ENCODE measurements at regions not wholly inside any gene's neighbourhood (a gene's known extent, or its start where the extent isn't known, plus 50 kb on each side); places are given as distances from the start of the nearest gene placed in this dataset.

DNA sequence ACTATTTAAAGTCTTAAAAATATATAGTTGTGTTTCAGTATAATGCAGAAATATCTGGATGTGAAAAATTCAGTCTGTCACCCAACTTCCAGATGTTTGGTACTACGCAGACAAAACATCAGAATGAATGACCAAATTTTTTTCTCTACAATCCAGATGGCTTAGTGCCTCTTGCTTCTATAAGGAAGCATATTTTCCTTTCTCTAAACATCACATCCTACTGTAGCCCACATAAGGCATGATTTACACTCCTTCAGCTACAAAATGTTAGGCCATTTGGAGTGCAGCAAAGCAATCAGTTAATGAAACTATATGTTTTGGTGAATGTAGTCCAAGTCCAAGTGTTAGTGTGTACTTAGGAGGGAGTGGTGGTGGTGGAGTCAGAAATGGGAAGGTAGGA, 162.9 kb upstream of the SIX2 start:
- no peak for DNase-seq

DNA sequence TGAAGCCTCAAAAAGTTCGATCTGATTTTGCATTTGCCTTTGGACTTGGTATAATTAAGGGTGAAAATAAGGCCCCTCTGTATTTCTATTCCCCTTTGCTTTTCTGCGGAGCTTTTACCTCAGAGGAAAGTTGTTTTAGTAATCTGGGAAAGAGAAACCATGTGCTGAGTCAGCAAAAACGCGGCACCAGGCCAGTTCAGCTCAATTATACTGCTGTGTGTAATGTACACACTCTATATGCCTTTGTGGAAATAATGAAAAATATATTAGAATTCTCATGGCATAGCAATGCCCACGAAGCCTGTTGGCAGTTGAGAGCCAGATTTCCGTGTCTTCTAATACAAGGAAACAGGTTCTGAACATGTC, 161.9 kb upstream of the SIX2 start:
- no peak for DNase-seq

DNA sequence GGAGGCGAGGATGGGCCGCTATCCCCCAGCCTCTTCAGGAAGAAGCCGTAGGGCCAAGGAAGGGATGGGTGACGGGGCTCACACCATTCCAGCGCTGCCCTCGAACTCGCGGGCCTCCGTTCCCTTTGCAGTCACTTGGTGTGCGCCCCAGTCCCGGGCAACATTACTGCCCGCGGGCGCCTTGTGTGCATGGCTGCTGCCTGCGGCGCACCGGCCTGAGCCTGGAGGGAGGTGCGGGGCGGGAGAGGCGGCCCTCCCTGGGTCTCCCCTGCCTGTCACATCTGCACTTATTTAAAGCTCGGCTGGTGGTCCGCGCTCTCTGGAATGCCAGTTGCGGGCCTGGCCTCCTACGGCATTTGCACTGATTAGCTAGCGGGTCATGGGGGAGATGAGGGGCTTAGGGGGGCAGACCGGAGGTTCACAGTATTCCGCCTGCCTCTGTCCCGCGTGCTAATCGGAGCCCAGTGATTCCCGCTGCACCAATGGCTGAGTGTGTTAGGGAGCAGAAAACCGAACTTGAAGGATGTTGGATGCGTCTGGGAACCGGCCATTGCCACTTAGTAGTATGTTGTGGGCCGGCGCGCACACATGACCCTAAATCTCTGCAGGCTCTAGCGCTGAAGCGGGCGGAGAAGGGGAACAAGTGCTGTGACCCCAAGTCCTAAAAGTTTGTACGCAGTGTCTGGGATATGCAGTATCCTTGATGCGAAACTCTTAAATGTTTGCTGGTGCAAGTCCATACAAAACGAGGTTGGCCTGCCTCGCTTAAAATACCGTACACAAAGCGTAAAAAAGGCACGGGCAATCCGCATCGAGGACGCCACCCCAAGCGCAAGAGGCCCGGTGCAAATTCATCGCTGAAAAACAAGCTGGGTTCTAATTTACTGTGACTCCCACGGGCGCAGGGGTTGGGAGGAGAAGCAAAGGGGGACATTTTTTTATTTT, 161.2 kb upstream of the SIX2 start:
- DNase-seq = no peak

DNA sequence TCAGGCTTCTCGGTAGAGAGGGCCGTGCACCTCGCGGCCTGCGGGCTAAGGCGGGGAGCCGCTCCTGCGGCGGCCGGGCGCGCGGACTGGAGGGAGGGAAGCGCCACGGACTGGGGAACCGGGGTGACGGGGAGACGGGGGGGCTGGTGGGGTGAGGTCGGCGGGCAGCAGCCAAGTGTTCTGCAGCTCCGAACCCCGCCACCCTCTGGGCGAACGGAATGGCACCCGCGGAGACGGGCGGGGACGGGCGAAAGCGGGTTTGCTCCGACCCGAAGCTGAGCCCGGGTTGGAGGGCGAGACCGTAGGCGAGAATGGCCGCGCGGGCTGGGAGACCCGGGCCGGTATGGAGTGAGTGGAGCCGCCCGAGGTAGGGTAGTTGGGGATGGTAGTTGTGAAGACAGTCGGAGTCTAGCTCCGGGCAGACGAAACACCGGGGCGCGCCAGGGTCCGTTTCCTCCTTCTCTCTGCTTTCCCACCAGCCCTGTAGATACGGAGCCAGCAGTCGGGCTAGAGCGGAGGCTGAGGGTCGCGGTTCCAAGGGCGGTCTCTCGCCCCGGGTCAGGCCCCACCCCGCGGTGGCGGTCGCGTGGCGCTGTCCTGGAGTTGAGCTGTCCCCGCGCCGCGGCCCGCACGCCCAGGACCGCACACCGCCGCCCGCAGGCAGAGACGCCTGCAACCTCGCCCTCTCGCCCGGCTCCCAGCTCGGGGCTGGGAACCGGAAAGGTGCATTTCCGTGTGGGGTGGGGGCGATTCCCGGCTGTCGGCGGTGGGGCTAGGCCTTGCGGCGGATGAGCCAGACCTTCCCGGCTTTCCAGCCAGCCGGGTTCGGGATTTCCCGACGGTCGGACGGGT, 160.3 kb upstream of the SIX2 start:
- DNase-seq = no peak

DNA sequence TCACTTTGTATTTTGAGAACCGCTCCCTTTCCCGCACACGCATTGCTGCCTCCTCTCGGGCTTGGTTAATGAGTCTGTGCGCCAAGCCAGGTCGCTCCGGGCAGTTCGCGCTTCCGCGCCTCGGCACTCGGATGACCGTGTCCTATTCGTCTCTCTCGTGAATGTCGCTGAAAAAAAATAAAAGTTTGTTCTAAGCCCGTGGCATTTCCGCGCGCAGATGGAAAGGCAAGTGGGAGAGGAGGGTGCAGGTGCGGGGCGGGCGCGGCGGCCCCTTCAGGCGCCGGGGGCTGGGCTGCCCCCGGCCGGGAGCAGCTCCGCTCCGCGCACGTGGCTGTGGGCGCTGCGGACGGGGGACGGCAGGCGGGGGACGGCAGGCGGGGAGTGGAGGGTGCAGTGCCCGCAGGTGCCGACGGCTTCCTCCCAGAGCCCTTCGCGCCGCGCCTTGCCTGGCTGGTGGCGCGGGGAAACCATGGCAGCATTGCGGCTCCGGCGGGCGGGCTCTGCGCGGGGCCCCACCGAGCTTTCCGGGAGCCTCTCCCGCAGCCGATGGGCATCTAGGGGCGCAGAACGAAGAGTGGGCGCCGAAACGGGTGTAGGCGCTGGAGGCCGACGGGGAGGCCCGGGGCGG, 159.6 kb upstream of the SIX2 start:
- no peak for DNase-seq

DNA sequence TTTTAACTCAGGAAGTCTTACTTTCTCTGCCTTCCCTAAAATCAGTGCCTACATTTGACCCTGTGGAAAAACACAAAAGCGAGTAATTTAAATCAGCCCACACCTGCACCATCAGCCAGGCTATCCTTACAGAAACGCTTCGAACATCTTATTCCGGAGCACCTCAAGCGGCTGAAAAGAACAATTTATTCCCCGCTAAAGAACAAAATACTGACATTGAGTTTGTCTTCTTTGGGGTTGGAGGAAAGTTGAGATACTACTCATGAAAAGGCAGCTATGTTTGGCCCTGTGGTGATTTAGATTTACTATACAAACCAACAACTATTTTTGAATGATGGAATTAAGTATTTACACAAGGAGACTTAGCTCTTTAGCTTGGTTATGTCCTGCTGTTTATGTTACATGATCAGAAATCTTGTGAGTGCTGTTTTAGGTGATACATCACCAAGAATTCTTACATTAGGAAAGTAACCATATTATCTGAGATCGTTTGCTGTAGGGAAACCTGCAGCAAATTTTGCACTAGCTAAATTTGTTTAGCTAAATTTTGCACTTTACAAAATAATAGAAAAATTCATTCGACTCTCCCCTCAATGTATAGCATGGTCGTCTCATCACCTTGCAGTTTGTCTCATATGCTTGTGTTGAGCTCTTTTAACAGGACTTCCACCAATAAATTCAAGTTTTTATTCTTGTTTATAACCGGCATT, 158.8 kb upstream of the SIX2 start:
- no peak for DNase-seq

DNA sequence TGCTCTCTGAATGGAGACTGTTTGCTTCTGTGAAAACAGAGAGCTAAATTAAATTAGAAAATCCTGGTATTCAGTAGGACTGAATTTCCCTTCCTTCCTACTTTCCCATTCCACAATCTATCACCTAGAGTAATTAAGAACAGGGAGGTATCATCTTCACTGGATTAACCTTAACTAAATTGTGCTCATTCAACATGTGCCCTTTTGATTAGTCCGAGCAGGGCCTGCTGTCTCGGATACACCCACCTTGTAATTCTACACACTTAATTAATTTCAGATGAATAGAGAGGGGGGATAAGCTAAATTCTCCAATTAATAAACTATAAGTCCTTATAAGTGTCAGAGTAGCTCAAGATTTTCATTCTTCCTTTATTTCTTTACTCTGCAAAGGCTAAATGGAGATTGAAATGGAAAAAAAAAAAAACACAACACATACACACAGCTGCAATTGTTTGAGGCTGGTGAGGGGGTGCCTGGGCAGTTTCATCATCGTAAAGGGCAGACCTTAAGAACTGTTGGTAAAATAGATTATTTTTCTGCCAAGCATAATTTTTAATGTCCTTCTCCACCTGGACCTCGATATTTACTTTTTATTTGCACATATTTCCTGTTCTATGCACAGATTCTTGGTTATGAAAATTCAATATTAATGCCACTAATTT, 157.1 kb upstream of the SIX2 start:
- no peak for DNase-seq

DNA sequence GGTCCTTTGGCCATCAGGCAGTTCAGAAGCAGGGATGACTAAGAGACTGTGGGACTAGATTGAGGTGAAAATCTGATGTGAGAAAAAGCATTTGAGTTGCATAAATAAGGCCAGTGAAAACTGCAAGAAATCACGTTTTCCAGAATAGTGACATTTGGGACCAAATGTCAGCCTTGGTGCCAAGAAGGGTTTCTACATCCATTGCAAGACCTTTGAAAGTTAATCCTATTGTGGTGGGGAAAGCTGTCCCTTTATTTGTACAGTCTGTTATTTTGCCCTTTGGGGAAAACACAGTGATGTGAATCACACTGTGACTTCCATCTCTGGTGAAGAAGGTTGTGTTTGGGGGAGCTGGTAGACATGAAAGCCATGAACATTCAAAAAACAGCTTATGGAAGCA, 153.5 kb upstream of the SIX2 start:
- no peak for DNase-seq

DNA sequence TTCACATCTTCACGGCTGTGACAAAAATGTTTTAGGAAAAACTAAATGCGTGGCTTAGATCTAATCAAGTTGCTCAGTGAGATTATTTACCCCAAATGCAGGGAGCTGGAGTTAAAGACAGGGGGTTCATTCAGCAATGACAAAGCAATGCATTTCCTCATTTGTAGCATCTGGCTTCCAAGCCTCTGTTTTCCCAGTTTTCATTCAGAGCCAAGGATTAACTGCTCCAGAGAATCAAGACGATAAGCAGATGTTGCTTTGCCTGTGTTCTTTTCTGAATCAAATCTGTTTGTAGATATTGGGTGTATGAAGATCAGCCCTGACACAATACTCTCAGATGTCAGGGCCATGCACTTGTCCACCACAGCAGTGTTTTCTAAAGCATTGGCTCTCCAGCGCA, 147.4 kb upstream of the SIX2 start:
- no peak for DNase-seq

DNA sequence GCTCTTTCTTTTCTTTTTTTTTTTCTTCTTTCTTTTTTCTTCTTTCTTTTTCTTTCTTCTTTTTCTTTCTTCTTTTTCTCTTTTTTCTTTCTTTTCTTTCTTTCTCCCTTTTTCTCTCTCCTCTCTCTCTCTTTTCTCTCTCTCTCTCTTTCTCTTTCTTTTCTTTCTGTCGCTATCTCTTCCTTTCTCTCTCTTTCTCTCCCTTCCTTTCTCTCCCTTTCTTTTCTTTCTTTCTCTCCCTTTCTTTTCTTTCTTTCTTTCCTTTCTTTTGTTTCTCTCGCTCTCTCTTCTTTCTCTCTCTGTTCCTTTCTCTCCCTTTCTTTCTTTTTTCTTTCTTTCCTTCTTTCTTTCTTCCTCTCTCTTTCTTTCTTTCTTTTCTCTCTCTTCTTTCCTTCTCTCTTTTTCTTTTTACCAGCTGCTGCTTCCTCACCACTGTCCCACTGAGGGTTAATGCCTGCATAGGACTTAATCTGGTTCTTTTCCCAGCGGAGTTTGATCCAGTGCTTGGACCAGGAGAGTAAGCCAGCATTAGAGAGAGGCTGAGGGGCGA, 145.4 kb upstream of the SIX2 start:
- no peak for DNase-seq

DNA sequence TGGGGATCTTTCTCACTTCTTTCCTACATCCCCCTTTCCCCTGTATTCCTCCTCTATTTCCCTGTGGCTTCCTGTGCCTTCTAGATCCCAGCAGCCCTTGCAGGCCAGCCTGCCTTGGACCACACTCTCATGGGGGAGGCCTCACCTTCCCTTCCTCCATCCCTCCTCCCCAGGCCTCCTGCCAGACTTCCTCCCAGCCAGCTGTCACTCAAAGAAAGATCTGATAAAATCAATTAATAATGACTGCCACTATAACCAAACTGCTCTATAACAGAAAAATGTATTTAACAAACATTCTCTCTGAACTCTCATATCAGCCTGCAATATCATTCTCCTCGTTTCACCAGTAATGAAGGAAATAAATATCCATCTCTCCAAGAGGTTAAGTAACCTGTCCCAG, 144.9 kb upstream of the SIX2 start:
- DNase-seq = no peak

DNA sequence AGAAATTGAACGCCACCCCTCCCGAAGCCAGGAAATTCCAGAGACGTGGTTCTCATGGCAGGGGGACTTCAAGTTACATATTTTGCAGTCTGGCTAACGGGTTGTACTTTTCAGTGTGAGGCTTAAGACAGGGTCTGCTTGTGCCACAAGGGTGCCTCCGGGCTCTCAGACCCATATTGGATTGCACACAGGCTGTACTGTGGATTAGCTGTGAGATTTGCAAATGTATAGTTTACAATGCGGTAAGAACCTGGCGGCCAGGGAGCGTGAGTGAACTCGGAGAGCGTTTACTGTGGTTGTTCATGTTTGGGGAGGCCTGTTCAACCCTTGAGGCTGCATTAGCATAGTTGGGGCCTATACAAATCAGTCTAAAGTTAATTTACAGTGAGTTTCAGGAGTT, 143.9 kb upstream of the SIX2 start:
- no peak for DNase-seq

DNA sequence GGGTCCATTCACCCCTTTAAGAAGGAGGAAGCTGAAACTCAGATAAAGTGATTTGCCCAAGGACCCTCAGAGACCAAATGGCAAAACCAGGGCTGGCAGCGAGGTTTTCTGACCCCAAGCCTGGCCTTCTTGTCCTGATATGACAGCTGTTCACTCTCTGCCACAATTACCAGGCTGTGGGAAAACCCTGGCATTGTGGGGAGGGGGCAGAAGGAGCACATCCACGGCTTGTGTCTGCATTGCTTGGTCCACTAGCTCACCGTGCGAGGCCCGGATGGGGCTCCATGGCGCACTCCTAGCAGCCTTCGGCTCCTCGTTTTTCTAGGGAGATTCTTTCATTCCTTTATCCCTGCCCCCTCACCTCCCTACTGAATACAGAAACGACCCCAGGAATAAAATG, 143.4 kb upstream of the SIX2 start:
- no peak for DNase-seq

DNA sequence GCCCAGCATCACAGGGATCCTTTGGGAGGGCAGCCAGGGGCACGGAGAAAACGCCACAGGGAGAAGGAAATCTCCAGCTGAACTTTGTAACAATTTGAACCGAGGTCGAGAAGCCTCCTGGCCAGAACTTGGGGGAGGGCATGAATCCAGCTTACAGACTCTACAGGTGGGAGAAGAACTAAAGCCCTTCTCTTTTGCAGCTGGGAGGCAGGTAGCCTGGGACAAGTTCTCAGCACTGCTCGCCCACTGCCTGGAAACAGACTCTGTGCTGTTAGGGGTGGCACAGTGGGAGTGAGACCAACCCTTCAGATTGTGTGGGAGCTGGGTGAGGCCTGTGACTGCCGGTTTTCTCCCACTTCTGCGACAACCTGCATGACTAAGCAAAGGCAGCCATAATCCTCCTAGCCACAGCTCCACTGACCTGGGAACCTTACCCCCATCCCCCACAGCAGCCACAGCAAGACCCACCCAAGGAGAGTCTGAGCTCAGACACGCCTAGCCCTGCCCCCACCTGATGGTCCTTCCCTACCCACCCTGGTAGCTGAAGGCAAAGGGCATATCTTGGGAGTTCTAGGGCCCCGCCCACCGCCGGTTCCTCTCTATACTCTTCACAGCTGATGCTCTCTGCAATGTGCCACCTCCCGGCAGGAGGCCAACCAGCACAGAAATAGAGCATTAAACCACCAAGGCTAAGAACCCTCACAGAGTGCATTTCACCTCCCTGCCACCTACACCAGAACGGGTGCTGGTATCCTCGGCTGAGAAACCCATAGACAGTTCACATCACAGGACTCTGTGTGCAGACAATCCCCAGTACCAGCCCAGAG, 136.0 kb upstream of the SIX2 start:
- no peak for DNase-seq

DNA sequence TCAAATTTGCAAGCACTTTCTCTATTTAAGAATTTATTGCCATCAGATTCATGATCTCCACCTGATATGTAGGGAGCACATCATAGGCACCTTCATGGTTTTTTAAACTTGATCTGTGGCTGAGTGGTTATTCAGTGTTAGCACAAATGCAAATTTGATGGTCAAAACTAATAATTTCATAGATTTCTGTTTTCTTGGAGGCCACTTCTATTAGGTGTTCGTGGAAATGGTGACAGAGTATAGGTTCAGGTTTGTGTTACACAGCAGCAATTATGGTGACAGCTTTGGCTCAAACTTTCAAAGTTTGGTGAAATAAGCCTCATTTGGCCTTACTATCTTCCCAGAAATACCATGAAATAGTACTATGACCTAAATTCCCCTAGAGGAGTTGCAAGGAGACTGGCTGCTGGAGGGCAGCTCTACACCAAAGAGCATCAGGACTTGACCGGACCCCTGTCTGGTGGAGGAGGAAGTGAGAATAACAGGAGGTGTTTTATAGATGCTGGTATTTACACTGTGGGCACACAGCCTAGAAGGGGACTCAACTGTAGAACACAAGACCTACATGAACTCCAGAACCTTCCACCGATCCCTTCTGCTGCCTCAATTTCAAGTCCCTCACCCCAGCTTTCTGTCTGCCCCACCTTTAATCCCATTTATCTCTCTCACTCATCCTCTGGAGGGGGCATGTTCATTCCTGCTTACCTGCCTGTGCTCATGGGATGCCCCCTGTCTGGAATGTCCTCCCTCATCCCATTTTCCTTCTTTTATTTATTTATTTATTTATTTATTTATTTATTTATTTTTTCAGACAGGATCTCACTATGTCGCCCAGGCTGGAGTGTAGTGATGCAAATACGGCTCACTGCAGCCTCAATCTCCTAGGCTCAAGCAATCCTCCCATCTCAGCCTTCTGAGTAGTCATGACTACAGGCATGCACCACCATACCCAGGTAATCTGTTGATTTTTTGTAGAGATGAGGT, 132.9 kb upstream of the SIX2 start:
- no peak for DNase-seq

DNA sequence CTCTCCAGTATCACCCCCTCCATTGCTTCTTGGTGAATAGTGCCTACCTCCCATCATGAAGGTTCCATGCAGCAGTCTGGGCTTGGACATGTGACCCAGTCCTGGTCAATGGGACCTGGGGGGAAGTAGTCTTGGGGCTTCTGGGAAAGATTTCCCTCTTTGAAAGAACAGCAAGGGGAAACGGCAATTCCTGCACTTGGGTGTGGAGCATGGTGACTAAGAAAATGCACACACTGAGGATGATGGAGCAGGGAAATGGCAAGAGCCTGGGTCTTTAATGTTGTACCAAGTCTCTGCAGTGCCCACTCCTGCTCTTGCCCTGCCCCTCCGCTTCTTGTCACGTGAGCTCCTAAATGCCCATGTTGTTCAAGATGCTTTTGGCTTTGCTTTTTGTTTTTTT, 131.4 kb upstream of the SIX2 start:
- no peak for DNase-seq

DNA sequence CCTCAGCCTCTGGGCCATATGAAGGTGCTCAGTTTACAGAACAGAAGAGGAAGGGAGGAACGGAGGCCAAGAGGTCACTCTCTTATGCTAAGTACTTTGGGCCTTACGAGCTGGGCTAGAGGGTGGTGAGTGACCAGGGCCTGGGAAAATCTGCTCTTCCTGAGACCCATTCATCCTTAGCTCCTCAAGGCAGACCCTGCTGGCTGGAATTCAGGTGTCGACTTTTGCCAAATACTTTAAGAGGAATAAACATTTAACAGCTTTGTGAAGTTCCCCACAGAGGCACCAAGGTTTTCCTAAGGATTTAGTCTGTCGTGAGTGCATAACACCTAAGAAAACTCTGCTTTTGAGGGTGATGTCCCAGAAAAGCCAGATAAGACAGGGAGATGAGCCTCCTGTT, 129.7 kb upstream of the SIX2 start:
- no peak for DNase-seq

DNA sequence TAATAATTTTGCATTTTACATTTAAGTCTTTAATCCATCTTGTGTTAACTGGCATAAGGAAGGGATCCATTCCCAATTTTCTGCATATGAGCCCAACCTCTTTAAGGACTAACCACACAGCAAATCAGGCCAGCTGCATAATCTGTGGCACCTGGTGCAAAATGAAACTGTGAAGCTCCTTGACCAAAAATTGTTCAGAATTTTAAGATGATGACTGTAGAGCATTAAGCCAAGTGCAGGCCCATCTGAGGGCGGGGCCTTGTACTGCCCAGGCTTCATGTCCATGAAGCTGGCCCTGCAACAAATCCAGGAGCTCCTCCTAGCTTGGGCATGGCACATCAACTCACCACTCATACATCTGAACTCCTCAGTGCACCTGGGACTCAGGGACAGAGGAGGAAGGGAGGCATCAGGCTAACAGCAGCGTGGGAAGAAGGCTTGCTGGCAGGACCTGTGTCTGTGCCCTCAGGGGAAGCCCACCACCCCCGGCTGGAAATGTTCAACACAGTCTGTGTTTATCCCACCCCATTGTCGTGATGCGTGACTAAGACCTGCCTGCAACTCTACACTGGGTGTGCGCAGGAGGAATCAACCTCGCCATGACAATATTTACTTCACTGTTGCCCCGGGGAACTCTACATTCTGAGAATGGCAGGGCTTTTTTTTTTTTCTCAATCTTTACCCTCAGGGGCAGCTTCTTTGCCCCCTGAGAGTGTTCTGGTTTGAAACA, 128.9 kb upstream of the SIX2 start:
- no peak for DNase-seq

DNA sequence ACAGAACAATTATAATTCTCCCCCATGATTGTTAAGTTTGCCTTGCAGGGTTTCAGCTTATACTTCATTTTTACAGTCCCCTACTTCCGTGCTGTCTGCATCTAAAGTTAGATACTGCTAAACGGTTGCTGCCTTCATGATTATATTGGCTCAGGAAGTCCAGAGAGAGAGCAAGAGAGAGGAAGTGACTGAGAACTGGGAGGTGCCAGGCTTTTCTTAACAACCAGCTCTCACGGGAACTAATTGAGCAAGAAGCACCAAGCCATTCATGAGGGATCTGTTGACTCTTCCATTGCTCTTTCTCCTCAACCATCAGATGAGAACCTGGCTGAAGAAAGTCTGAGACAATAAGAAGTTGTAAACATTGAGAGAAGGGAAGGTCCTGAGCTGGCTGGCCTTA, 125.5 kb upstream of the SIX2 start:
- DNase-seq = no peak

All from SW 1271 (cell line).